ENCODE measurements at regions not wholly inside any gene's neighbourhood (a gene's known extent, or its start where the extent isn't known, plus 50 kb on each side); places are given as distances from the start of the nearest gene placed in this dataset.

- H3K9me3 Mint-ChIP-seq (ENCODE audit: low read depth) = peaks cover 17% of the 10 kb centered on the region
Measured at GRCh38 chr14:105887692-105888091, 361.3 kb downstream of the TMEM121 start.

DNA sequence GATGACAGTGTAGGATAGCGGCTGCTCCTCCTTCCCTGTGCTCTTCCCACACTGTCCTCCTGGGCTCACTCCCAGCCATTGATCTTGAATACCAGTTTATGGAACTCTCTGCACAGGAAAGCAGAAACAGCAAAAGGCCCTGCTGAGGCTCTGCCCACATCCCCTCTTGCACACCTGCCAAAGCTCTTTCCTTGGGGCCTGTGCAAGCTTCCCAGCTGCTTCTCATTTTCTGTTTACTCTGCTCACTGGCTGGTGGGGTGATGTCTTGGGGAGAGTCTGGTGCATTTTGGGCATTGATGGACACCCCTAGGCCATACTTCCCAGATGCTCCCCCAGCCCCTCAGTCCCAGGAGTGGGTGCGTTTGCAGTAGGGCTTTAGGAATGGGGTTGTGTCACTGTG lies 361.8 kb downstream of the TMEM121 start:
- H3K4me1 Mint-ChIP-seq (ENCODE audit: low read depth) = no peaks in the 10 kb centered on the region
- no peaks in the 10 kb centered on the region for H3K27me3 Mint-ChIP-seq
- no peak overlapping the region for H3K27ac Mint-ChIP-seq
- TF ChIP-seq CTCF (IDR thresholded peaks at IDR 0.05; ENCODE audit: unreplicated experiment) = no peak
- DNase-seq (ENCODE audit: low spot score, unreplicated experiment) = no peak
- H3K36me3 Mint-ChIP-seq (ENCODE audit: insufficient read depth) = peaks cover 2% of the 10 kb centered on the region
- peaks cover 17% of the 10 kb centered on the region for H3K9me3 Mint-ChIP-seq (ENCODE audit: low read depth)
- no peak overlapping the region for H3K4me3 Mint-ChIP-seq (ENCODE audit: low read depth)

More at GRCh38 chr14:105887692-105888091, 361.3 kb downstream of the TMEM121 start:
- Mint-ChIP-seq H3K27me3 (no peaks in the 10 kb centered on the region), H3K4me3 (ENCODE audit: low read depth) (no peak overlapping the region), H3K36me3 (ENCODE audit: insufficient read depth) (peaks cover 2% of the 10 kb centered on the region), H3K27ac (no peak overlapping the region), H3K4me1 (ENCODE audit: low read depth) (no peaks in the 10 kb centered on the region)
- no peak for TF ChIP-seq CTCF (IDR thresholded peaks at IDR 0.05; ENCODE audit: unreplicated experiment)
- DNase-seq (ENCODE audit: low spot score, unreplicated experiment) = no peak

DNA sequence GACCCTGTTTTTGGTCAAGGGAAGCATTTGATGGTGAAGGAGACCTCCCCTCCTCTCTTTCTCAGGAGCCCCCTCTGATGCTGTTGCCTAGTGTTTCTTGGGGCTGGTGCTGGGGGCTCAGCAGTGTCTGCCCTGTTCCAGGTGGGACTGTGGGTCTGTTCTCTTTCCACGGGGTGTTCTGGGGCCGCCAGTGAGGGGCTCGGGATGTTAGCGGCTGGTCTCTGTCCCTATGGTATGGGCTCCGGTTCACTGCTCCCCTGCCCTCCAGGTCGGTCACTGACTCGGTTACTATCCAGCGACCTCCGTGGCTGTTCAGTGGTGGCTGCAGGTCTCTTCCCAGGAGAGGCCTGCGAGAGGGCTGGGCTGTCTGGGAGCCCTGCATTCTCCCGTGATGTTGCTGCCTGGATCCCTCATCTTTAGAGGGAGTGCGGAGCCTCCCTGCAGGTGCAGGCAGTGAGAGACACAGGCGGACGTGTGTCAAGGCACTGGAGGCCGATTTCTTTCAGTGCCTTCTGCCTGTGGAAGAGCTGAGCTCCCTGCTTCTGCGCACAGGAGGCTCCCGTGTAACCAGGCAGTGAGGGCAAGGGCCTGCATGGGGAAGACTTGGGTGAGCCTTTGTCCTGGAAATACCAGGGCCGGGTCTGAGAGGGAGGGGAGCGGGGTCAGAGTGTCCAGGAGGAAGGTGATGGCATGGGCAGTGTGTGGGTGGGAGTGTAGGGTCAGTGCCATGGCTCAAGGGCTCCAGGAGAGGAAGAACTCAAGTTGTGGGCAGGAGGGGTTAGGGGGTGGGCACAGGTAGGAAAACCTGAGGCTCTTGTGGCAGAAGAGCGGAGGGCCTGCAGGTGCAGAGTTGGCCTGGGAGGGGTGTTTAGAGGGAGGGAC lies 362.6 kb downstream of the TMEM121 start:
- Mint-ChIP-seq H3K27ac (no peak overlapping the region), H3K36me3 (ENCODE audit: insufficient read depth) (peaks cover 2% of the 10 kb centered on the region), H3K9me3 (ENCODE audit: low read depth) (peaks cover 17% of the 10 kb centered on the region), H3K4me3 (ENCODE audit: low read depth) (no peak overlapping the region), H3K27me3 (no peaks in the 10 kb centered on the region), H3K4me1 (ENCODE audit: low read depth) (no peaks in the 10 kb centered on the region)
- no peak for DNase-seq (ENCODE audit: low spot score, unreplicated experiment)
- TF ChIP-seq CTCF (IDR thresholded peaks at IDR 0.05; ENCODE audit: unreplicated experiment) = no peak

GRCh38 chr14:105889666-105890473 lies 363.5 kb downstream of the TMEM121 start:
- Mint-ChIP-seq H3K36me3 (ENCODE audit: insufficient read depth) (peaks cover 2% of the 10 kb centered on the region), H3K4me1 (ENCODE audit: low read depth) (no peaks in the 10 kb centered on the region), H3K9me3 (ENCODE audit: low read depth) (peaks cover 17% of the 10 kb centered on the region), H3K4me3 (ENCODE audit: low read depth) (no peak overlapping the region), H3K27me3 (no peaks in the 10 kb centered on the region), H3K27ac (no peak overlapping the region)
- no peak for TF ChIP-seq CTCF (IDR thresholded peaks at IDR 0.05; ENCODE audit: unreplicated experiment)
- no peak for DNase-seq (ENCODE audit: low spot score, unreplicated experiment)

- peaks cover 14% of the 10 kb centered on the region for H3K9me3 Mint-ChIP-seq (ENCODE audit: low read depth)
- no peak overlapping the region for H3K27ac Mint-ChIP-seq
- DNase-seq (ENCODE audit: low spot score, unreplicated experiment) = no peak
- H3K36me3 Mint-ChIP-seq (ENCODE audit: insufficient read depth) = peaks cover 2% of the 10 kb centered on the region
- no peak for TF ChIP-seq CTCF (IDR thresholded peaks at IDR 0.05; ENCODE audit: unreplicated experiment)
- H3K4me3 Mint-ChIP-seq (ENCODE audit: low read depth) = no peak overlapping the region
- no peaks in the 10 kb centered on the region for H3K4me1 Mint-ChIP-seq (ENCODE audit: low read depth)
- H3K27me3 Mint-ChIP-seq = no peaks in the 10 kb centered on the region
Measured at GRCh38 chr14:105890474-105891220, 364.3 kb downstream of the TMEM121 start.

Measured in progenitor cell of endocrine pancreas (in vitro differentiated cells).